SK-N-SH (cell line): ENCODE measurements at regions not wholly inside any gene's neighbourhood (a gene's known extent, or its start where the extent isn't known, plus 50 kb on each side); places are given as distances from the start of the nearest gene placed in this dataset.

Source experiments
- EP300 ChIP-seq, 2 experiments: IDR thresholded peaks; 2 replicates each; pipeline versions ENCODE4 v1.4.0 to v1.6.1; 2012; ENCODE audit warnings: borderline replicate concordance in 1 of 2, low read depth in 1 of 2, low read length in 1 of 2
- GATA2 ChIP-seq: sonication (generic); formaldehyde crosslinking; IDR thresholded peaks from 2 replicates; pipeline ENCODE4 v1.5.0; 2020; ENCODE audit warnings: mild to moderate bottlenecking, missing genetic modification reagents
- NFIC ChIP-seq: IDR thresholded peaks from 2 replicates; pipeline ENCODE4 v1.4.0; 2012; ENCODE audit warnings: borderline replicate concordance
- POLR2AphosphoS5 ChIP-seq: IDR thresholded peaks from 2 replicates; pipeline ENCODE4 v1.6.1; 2012; ENCODE audit warnings: low read depth, low read length
- RAD21 ChIP-seq: IDR thresholded peaks from 2 replicates; pipeline ENCODE4 v1.6.1; 2012; ENCODE audit warnings: mild to moderate bottlenecking, low read length
- RFX5 ChIP-seq: IDR thresholded peaks from 2 replicates; pipeline ENCODE4 v1.6.1; 2012; ENCODE audit warnings: mild to moderate bottlenecking, improper control_type of control experiment, low read length
- SIN3A ChIP-seq: IDR thresholded peaks from 2 replicates; pipeline ENCODE4 v1.6.1; 2012; ENCODE audit warnings: low read depth, mild to moderate bottlenecking, low read length, moderate library complexity, borderline replicate concordance
- TAF1 ChIP-seq: IDR thresholded peaks from 2 replicates; pipeline ENCODE4 v1.6.1; 2012; ENCODE audit warnings: low read depth, mild to moderate bottlenecking, low read length, moderate library complexity, borderline replicate concordance
- TEAD4 ChIP-seq: IDR thresholded peaks from 2 replicates; pipeline ENCODE4 v1.4.0; 2012; ENCODE audit warnings: mild to moderate bottlenecking, borderline replicate concordance; ENCODE audit not compliant: insufficient read depth
- YY1 ChIP-seq: IDR thresholded peaks from 2 replicates; pipeline ENCODE4 v1.4.0; 2012; ENCODE audit warnings: low read depth, mild to moderate bottlenecking
- TF ChIP-seq, protein P1 (sequence below): IDR thresholded peaks from 2 replicates; pipeline ENCODE4; 2012
- TF ChIP-seq, protein P2 (sequence below): IDR thresholded peaks from 2 replicates; pipeline ENCODE4 v1.6.1; 2012; ENCODE audit warnings: mild to moderate bottlenecking, low read depth, low read length, moderate library complexity
- TF ChIP-seq, protein P3 (sequence below): fragments of 200-600 bp; sonication (generic); IDR thresholded peaks from 2 replicates; pipeline ENCODE4 v1.6.1; 2017; ENCODE audit warnings: antibody characterized with exemption, mild to moderate bottlenecking, moderate library complexity

DNA sequence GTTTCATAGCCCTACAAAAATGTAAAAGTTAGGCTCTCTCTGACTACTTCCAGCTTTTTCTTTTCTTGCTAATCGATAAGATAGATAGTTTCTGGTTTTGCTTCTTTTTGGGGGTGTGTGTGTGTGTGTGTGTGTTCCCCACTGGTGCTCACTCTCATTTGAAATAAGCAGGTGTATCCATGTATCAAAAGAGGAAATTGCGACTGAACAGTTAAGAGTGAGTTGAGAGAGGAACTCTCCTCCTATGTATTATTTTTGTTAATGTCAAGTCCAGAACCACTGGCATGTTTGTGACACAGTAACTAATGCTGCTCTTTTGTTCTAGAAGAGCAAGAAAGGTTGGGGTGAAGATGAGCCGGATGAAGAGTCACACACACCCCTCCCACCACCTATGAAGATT is 96.7 kb upstream of the UMPS start:
- TF ChIP-seq SIN3A (no peak), RAD21 (no peak), TAF1 (no peak), POLR2AphosphoS5 (no peak), RFX5 (no peak), TEAD4 (no peak), EP300 (IDR thresholded peaks at IDR 0.05; ENCODE audit: borderline replicate concordance in 1 of 2, low read depth in 1 of 2, low read length in 1 of 2) (no peak), GATA2 (CRISPR knock-in tag) (no peak), YY1 (no peak), NFIC (no peak)
- TF ChIP-seq, protein P1, sequence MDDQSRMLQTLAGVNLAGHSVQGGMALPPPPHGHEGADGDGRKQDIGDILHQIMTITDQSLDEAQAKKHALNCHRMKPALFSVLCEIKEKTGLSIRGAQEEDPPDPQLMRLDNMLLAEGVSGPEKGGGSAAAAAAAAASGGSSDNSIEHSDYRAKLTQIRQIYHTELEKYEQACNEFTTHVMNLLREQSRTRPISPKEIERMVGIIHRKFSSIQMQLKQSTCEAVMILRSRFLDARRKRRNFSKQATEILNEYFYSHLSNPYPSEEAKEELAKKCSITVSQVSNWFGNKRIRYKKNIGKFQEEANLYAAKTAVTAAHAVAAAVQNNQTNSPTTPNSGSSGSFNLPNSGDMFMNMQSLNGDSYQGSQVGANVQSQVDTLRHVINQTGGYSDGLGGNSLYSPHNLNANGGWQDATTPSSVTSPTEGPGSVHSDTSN: no peak
- TF ChIP-seq, protein P2, sequence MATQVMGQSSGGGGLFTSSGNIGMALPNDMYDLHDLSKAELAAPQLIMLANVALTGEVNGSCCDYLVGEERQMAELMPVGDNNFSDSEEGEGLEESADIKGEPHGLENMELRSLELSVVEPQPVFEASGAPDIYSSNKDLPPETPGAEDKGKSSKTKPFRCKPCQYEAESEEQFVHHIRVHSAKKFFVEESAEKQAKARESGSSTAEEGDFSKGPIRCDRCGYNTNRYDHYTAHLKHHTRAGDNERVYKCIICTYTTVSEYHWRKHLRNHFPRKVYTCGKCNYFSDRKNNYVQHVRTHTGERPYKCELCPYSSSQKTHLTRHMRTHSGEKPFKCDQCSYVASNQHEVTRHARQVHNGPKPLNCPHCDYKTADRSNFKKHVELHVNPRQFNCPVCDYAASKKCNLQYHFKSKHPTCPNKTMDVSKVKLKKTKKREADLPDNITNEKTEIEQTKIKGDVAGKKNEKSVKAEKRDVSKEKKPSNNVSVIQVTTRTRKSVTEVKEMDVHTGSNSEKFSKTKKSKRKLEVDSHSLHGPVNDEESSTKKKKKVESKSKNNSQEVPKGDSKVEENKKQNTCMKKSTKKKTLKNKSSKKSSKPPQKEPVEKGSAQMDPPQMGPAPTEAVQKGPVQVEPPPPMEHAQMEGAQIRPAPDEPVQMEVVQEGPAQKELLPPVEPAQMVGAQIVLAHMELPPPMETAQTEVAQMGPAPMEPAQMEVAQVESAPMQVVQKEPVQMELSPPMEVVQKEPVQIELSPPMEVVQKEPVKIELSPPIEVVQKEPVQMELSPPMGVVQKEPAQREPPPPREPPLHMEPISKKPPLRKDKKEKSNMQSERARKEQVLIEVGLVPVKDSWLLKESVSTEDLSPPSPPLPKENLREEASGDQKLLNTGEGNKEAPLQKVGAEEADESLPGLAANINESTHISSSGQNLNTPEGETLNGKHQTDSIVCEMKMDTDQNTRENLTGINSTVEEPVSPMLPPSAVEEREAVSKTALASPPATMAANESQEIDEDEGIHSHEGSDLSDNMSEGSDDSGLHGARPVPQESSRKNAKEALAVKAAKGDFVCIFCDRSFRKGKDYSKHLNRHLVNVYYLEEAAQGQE: no peak
- TF ChIP-seq, protein P3, sequence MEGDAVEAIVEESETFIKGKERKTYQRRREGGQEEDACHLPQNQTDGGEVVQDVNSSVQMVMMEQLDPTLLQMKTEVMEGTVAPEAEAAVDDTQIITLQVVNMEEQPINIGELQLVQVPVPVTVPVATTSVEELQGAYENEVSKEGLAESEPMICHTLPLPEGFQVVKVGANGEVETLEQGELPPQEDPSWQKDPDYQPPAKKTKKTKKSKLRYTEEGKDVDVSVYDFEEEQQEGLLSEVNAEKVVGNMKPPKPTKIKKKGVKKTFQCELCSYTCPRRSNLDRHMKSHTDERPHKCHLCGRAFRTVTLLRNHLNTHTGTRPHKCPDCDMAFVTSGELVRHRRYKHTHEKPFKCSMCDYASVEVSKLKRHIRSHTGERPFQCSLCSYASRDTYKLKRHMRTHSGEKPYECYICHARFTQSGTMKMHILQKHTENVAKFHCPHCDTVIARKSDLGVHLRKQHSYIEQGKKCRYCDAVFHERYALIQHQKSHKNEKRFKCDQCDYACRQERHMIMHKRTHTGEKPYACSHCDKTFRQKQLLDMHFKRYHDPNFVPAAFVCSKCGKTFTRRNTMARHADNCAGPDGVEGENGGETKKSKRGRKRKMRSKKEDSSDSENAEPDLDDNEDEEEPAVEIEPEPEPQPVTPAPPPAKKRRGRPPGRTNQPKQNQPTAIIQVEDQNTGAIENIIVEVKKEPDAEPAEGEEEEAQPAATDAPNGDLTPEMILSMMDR: no peak
